ENCODE measurements at regions not wholly inside any gene's neighbourhood (a gene's known extent, or its start where the extent isn't known, plus 50 kb on each side); places are given as distances from the start of the nearest gene placed in this dataset.

DNA sequence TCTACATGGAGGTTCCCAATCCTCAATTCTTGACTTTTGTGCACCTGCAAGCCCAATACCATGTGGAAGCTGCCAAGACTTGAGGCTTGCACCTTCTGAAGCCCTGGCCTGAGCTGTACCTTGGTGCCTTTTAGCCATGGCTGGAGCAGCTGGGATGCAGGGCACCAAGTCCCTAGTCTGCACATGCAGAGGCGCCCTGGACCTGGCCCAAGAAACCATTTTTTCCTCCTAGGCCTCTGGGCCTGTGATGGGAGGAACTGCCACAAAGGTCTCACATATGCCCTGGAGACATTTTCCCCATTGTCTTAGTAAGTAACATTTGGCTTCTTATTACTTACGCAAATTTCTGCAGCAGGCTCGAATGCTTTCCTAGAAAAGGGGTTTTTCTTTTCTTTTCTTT is 431.9 kb upstream of the ANO5 start:
- no peak overlapping the region for H3K4me3 ChIP-seq
- intact Hi-C loops (cut with DNase I), result no loop called here
- H3K4me1 ChIP-seq, result no peaks in the 10 kb centered on the region
- H3K27me3 ChIP-seq, result no peaks in the 10 kb centered on the region
- no peaks in the 10 kb centered on the region for H3K36me3 ChIP-seq
- no peak for DNase-seq (ENCODE audit: extremely low spot score in 2 of 2)
- no peaks in the 10 kb centered on the region for H3K9me3 ChIP-seq
- no peak overlapping the region for H3K27ac ChIP-seq
- no peak for TF ChIP-seq POLR2A (IDR thresholded peaks at IDR 0.05)
- no peak for TF ChIP-seq POLR2AphosphoS5 (IDR thresholded peaks at IDR 0.05; ENCODE audit: insufficient read depth in 1 of 2, low read depth in 1 of 2)
- TF ChIP-seq CTCF (IDR thresholded peaks at IDR 0.05), result no peak

- TF ChIP-seq POLR2AphosphoS5 (IDR thresholded peaks at IDR 0.05; ENCODE audit: insufficient read depth in 1 of 2, low read depth in 1 of 2) (no peak), CTCF (IDR thresholded peaks at IDR 0.05) (no peak), POLR2A (IDR thresholded peaks at IDR 0.05) (no peak)
- H3K4me1 ChIP-seq, result no peaks in the 10 kb centered on the region
- no peaks in the 10 kb centered on the region for H3K27me3 ChIP-seq
- no peak overlapping the region for H3K4me3 ChIP-seq
- H3K36me3 ChIP-seq, result no peaks in the 10 kb centered on the region
- H3K9me3 ChIP-seq, result peaks cover 2% of the 10 kb centered on the region
- no peak overlapping the region for H3K27ac ChIP-seq
- DNase-seq (ENCODE audit: extremely low spot score in 2 of 2), result no peak
- intact Hi-C loops (cut with DNase I), result no loop called here
Observed at GRCh38 chr11:21768388-21768787, 424.5 kb upstream of the ANO5 start.

GRCh38 chr11:21769188-21769587 is 423.7 kb upstream of the ANO5 start:
- peaks cover 2% of the 10 kb centered on the region for H3K9me3 ChIP-seq
- no peaks in the 10 kb centered on the region for H3K4me1 ChIP-seq
- intact Hi-C loops (cut with DNase I), result no loop called here
- no peak overlapping the region for H3K27ac ChIP-seq
- DNase-seq (ENCODE audit: extremely low spot score in 2 of 2), result no peak
- H3K27me3 ChIP-seq, result no peaks in the 10 kb centered on the region
- H3K36me3 ChIP-seq, result no peaks in the 10 kb centered on the region
- H3K4me3 ChIP-seq, result no peak overlapping the region
- TF ChIP-seq CTCF (IDR thresholded peaks at IDR 0.05), result no peak
- no peak for TF ChIP-seq POLR2A (IDR thresholded peaks at IDR 0.05)
- TF ChIP-seq POLR2AphosphoS5 (IDR thresholded peaks at IDR 0.05; ENCODE audit: insufficient read depth in 1 of 2, low read depth in 1 of 2), result no peak

GRCh38 chr11:21771097-21771496 is 421.8 kb upstream of the ANO5 start:
- peaks cover 2% of the 10 kb centered on the region for H3K9me3 ChIP-seq
- H3K36me3 ChIP-seq, result no peaks in the 10 kb centered on the region
- no peak overlapping the region for H3K27ac ChIP-seq
- no peak for TF ChIP-seq CTCF (IDR thresholded peaks at IDR 0.05)
- TF ChIP-seq POLR2AphosphoS5 (IDR thresholded peaks at IDR 0.05; ENCODE audit: insufficient read depth in 1 of 2, low read depth in 1 of 2), result no peak
- no peak for TF ChIP-seq POLR2A (IDR thresholded peaks at IDR 0.05)
- no peak for DNase-seq (ENCODE audit: extremely low spot score in 2 of 2)
- no peak overlapping the region for H3K4me3 ChIP-seq
- intact Hi-C loops (cut with DNase I), result no loop called here
- no peaks in the 10 kb centered on the region for H3K27me3 ChIP-seq
- no peaks in the 10 kb centered on the region for H3K4me1 ChIP-seq

DNA sequence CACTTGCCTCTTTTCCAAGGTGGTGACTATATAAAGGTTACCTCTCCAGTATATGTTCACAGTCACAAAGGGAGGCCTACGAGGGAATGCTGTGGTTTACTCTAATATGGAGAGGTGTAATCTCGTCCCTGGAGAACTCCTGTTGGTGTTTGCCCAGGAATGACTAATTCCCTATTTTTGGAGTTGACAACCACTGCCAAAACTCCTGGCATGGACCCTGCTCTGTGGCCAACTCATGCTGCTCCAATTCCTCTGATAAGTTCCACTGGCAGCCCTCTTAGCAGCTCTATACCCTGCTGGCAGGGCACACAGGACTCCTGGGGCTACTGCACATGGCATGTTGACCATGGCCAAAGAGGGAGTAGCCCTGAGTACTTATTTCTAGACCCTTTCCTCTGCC is 418.7 kb upstream of the ANO5 start:
- intact Hi-C loops (cut with DNase I), result no loop called here
- Histone ChIP-seq H3K4me1 (no peaks in the 10 kb centered on the region), H3K9me3 (peaks cover 2% of the 10 kb centered on the region), H3K27me3 (no peaks in the 10 kb centered on the region), H3K4me3 (no peak overlapping the region), H3K36me3 (no peaks in the 10 kb centered on the region), H3K27ac (no peak overlapping the region)
- DNase-seq (ENCODE audit: extremely low spot score in 2 of 2), result no peak
- TF ChIP-seq POLR2A (IDR thresholded peaks at IDR 0.05), result no peak
- no peak for TF ChIP-seq CTCF (IDR thresholded peaks at IDR 0.05)
- no peak for TF ChIP-seq POLR2AphosphoS5 (IDR thresholded peaks at IDR 0.05; ENCODE audit: insufficient read depth in 1 of 2, low read depth in 1 of 2)

Measured in vagina (tissue), 2 donors.